NCI-H2227 (cell line): ENCODE measurements at regions not wholly inside any gene's neighbourhood (a gene's known extent, or its start where the extent isn't known, plus 50 kb on each side); places are given as distances from the start of the nearest gene placed in this dataset.

Experiments used
- DNase-seq: peaks from one replicate; lab custom pipeline; 2025; ENCODE audit not compliant: unreplicated experiment; lab: John Stamatoyannopoulos, UW

- DNase-seq = no peak
Measured at GRCh38 chr10:130836344-130836743, 475.2 kb downstream of the TCERG1L start.

GRCh38 chr10:130843051-130843653 lies 468.4 kb downstream of the TCERG1L start:
- DNase-seq = no peak

GRCh38 chr10:130844310-130844709 lies 467.2 kb downstream of the TCERG1L start:
- no peak for DNase-seq

GRCh38 chr10:130847170-130847569 lies 464.4 kb downstream of the TCERG1L start:
- DNase-seq = no peak

GRCh38 chr10:130848855-130849254 lies 462.7 kb downstream of the TCERG1L start:
- no peak for DNase-seq

GRCh38 chr10:130854151-130854550 lies 457.4 kb downstream of the TCERG1L start:
- no peak for DNase-seq

GRCh38 chr10:130857631-130858295 lies 453.8 kb downstream of the TCERG1L start:
- DNase-seq = no peak

GRCh38 chr10:130858626-130859025 lies 452.9 kb downstream of the TCERG1L start:
- DNase-seq = no peak

- no peak for DNase-seq
Measured at GRCh38 chr10:130859427-130859826, 452.1 kb downstream of the TCERG1L start.

GRCh38 chr10:130862122-130862521 lies 449.4 kb downstream of the TCERG1L start:
- DNase-seq = no peak

- DNase-seq = no peak
Measured at GRCh38 chr10:130862626-130863025, 448.9 kb downstream of the TCERG1L start.

GRCh38 chr10:130863044-130863443 lies 448.5 kb downstream of the TCERG1L start:
- no peak for DNase-seq

GRCh38 chr10:130864961-130865818 lies 446.3 kb downstream of the TCERG1L start:
- no peak for DNase-seq

- DNase-seq = no peak
Measured at GRCh38 chr10:130866857-130867256, 444.7 kb downstream of the TCERG1L start.

GRCh38 chr10:130867446-130868194 lies 443.9 kb downstream of the TCERG1L start:
- DNase-seq = no peak

GRCh38 chr10:130869179-130869841 lies 442.2 kb downstream of the TCERG1L start:
- DNase-seq = no peak

GRCh38 chr10:130871406-130871805 lies 440.1 kb downstream of the TCERG1L start:
- no peak for DNase-seq

GRCh38 chr10:130873636-130874035 lies 437.9 kb downstream of the TCERG1L start:
- no peak for DNase-seq

GRCh38 chr10:130875116-130875515 lies 436.4 kb downstream of the TCERG1L start:
- DNase-seq = no peak

GRCh38 chr10:130875897-130876472 lies 435.5 kb downstream of the TCERG1L start:
- no peak for DNase-seq
